Activated CD8-positive, alpha-beta memory T cell treated with anti-CD3 and anti-CD28 coated beads, Interleukin-2, amount 50 U/mL, for 1 hour (primary cell): ENCODE measurements at regions not wholly inside any gene's neighbourhood (a gene's known extent, or its start where the extent isn't known, plus 50 kb on each side); places are given as distances from the start of the nearest gene placed in this dataset.

Source experiments
- DNase-seq: peaks from one replicate; pipeline ENCODE4 v3.0.0-alpha.2; 2020; ENCODE audit errors: extremely low read depth

DNA sequence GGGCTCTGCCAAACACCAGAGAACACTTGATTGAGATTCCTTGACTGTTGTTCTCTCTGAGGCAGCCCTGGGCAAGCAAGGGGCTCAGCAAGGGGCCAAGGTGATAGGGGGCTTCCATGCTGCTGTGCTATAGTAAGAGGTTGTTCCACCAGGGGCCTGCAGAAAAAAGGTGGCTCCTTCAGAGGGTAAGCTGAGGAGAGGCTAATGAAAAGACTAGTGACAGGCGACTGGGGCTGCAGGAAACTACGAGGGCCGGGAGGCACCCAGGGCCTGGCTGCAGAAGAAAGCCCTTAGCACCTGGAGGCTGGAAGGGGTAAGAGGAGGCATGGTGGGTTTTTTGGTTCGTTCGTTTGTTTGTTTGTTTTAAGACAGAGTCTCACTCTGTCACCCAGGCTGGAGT is 88.0 kb upstream of the CTNNA1 start:
- DNase-seq, result no peak

GRCh38 chr5:138664276-138664943 is 88.8 kb upstream of the CTNNA1 start:
- no peak for DNase-seq

DNA sequence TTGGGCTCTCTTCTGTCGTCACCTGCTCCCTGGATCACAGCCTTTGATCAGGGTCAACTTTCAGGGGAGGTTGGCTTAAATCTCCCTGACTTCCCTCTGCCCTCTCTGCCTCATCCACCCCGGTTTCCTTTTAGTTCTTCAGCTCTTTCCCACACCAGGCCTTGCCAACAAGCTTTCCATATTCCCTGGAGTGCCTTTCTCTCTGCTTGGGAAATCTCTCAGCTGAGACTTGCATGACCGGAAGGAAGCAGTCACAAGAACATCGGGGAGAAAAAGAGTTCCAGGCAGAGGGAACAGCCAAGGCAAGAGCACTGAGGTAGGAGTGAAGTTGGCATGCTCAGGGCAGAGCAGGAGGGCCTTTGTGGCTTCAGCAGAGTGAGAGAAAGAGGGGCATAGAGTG is 88.4 kb upstream of the HSPA9 start:
- DNase-seq, result no peak

DNA sequence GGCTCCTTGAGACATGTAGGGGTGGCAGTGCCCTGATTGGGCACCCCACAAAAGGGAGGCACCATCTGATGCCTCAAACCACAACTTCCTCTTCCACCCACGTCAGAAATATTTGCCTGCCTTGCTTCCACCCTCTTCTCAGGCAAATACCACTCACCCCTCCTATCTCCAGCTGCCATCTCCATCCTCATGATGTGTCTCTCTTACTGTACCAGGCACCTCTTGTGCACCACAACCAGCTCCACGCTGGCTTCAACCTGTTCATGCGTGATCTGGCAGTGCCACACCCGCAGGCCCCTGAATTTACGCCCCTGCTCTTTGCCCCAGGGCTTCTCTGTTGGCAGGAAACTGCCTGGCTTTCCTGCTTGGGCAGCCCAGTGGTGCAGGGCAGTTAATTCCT is 87.8 kb upstream of the HSPA9 start:
- no peak for DNase-seq

DNA sequence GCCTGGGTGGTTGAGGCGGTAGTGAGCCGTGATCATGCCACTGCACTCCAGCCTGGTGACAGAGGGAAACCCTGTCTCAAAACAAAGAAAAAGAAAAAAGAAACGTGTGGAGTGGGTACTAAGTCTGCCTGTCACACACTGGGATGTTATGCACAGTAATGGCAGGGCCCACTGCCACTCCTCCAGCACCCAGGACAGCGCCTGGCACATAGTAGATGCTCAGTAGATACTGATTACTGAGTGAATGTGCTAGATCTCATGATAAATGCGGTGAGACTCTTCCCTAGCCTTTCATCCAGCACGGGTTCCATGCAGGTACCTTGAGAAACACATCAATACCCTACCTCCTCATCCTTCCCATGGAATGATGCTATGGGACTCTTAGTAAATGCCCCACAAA is 87.4 kb upstream of the HSPA9 start:
- no peak for DNase-seq

DNA sequence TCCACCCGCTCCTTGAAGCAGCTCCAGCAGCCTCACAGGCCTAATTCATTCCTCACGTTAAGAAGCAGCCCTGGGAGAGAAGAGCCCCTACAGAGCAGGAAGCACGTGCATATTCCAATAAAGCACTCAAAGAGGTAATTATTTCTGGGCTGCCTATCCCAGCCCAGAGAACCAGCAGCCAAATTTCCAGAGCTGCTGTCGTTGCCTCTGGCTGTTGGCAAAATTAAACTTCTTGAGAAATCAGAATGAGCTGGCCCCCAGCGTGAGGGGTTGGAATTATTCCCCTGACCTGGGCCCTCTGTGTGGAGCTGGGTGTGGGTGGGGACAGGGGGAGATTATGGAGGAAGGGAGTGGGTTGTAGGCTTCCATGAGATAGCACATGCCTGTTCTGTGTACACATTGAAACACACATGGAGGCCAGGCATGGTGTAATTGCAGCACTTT is 86.8 kb upstream of the HSPA9 start:
- DNase-seq, result no peak

GRCh38 chr5:138661291-138661960 is 86.2 kb upstream of the HSPA9 start:
- no peak for DNase-seq

GRCh38 chr5:138660051-138660572 is 84.9 kb upstream of the HSPA9 start:
- DNase-seq, result no peak

DNA sequence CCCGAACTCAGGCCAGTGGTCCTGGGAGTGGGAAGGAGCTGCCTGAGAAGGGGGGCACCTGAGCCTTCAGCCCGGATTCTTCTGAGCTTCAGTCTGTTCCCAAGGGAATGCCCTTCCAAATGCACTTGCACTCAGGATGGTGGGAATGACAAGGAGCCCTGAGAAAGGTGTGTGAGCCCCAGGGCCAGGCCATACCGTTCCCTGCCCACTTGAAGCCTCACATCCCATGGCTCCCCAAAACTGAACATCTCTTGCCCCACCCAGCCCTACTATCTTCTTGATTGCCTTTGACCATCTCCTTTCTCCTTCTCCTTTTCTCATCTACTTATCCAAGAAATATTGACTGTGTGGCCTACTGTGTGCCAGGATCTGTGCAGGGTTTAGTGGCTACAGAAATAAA is 84.4 kb upstream of the HSPA9 start:
- DNase-seq, result no peak

DNA sequence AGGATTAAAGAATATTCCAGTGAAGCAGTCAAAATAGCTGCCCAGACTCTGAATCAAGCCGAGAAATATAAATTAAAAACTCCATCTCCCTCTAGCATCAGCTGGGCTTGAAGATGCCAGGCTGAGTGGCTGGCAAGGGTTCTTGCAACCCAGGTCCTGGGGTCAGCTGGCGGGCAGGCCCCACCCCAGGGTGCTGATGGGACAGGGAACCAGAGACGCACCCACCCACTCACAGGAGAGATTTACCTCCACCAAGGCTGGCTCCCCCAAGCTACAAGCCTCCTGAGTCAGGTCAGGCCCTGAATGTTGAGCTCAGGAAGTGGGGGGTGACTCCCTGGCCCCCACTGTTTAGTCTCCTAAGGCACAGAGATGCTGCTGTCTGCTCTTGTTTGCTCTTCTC is 83.9 kb upstream of the HSPA9 start:
- DNase-seq, result no peak

GRCh38 chr5:138658676-138659075 is 83.5 kb upstream of the HSPA9 start:
- DNase-seq, result no peak

DNA sequence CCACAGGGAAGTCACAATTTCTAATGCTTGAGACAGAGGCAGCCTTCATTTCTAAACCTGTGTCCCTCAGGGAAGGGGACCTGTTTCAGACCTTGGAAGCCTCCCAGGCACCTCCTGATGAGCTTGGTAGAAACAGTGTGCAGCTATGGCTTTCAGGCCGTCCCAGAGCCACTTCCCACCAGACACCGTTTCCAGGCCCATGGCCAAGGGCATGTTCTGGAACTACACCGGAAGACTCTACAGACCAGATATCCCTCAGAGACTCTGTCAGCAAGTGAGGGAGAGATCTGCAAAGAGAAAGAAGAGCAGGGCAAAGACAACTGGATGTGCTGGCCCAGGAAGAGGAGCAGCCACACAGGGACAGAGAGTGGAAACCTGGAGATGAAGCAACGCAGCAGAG is 82.2 kb upstream of the HSPA9 start:
- no peak for DNase-seq

- DNase-seq, result no peak
Measured at GRCh38 chr5:138656916-138657315, 81.7 kb upstream of the HSPA9 start.

DNA sequence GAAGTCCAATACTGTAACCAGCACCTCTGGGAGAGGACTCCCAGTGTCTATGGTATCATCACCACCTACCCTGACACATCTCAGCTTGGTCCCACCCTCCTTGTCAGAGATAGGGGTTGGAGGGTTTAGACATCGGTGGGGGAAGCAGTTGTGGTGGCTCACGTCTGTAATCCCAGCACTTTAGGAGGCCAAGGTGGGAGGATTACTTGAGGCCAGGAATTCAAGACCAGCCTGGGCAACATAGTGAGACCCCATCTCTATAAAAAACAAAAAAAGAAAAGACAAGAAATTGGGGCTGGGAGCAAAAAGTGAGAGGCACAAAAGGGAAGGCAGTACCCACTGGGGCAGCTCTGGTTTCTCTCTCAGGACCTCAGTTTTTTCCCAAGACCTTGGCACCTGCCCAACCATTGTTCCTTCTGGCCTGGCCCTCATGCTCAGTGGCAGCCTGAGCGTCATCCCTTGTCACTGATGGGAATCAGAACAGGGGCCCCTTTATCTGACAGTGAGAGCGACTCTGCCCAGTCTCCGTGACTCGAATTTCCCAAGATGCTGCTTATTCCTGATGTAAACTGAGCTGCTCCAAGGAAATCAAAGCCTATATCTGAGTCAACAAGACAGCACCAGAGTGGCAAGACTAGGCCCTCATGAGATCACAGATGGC is 80.5 kb upstream of the HSPA9 start:
- no peak for DNase-seq

DNA sequence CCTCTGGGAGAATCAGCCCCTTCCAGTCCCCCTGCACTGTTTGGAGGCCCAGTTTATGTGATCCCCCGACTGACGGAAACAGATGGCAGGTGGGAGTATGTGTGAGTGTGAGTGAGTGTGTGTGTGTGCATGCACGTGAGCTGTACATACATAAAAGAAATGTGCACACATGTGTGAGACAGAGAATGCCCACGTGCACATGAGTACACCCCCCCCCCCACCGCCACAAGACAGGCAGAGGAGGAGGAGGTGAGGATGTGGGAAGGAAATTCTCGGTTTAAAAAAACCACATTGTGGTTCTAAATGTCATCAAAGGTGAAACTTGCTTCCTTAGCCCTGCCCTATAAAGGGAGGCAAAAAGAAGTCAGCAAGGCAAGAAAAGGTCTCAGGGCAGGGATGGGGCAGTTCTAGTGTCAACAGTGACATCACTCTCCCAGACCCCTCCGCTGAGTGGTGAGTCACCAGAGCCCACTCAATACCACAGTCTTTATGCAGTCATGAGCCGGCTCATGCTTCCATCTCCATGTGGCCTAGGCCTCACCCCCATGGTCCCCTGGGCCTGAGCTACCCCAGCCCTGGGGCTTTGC is 79.2 kb upstream of the HSPA9 start:
- DNase-seq, result peak; percentile 51

- no peak for DNase-seq
Measured at GRCh38 chr5:138653502-138653901, 78.3 kb upstream of the HSPA9 start.

DNA sequence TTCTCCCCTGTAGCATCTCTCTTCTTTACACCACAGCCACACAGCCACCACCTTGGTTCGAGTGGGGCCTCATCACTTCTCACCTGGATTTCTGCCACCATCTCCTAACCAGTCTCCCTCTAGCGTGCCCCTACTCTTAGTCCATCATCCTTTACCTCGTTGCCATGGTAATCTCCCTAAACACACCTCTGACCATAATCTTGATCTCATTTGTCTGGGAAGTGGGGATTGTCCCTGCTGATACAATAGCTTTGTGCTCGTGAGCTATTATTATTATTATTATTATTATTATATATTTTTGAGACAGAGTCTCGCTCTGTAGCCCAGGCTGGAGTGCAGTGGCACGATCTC is 76.5 kb upstream of the HSPA9 start:
- DNase-seq, result no peak

- DNase-seq, result no peak
Measured at GRCh38 chr5:138651058-138651766, 76.0 kb upstream of the HSPA9 start.

- DNase-seq, result no peak
Measured at GRCh38 chr5:138650196-138650595, 75.0 kb upstream of the HSPA9 start.

- DNase-seq, result no peak
Measured at GRCh38 chr5:138649775-138650174, 74.6 kb upstream of the HSPA9 start.

GRCh38 chr5:138649316-138649720 is 74.1 kb upstream of the HSPA9 start:
- DNase-seq, result no peak

- DNase-seq, result no peak
Measured at GRCh38 chr5:138648841-138649240, 73.6 kb upstream of the HSPA9 start.
